HCT116 (cell line): ENCODE measurements at regions not wholly inside any gene's neighbourhood (a gene's known extent, or its start where the extent isn't known, plus 50 kb on each side); places are given as distances from the start of the nearest gene placed in this dataset.

Source experiments
- ATAC-seq: fragments of 200-7000 bp; cut with Tn5 transposase; 2 replicates; pipeline ENCODE4 v1.9.1; 2020; ENCODE audit warnings: mild to moderate bottlenecking, moderate library complexity
- BruUV-seq: library from RNA; stranded (reverse); fragments of 400-500 nt; replicated peaks from 2 replicates; lab custom pipeline; 2021; lab: Mats Ljungman, UMichigan
- CTCF ChIA-PET: fragments of 300-600 bp; sonication (Branson Sonifier 250); formaldehyde crosslinking; loops from one replicate; lab custom pipeline; 2021; ENCODE audit warnings: antibody characterized with exemption; lab: Charles Lee
- POLR2A ChIA-PET: fragments of 300-600, 350-600 bp; sonication (Branson Sonifier 250); formaldehyde crosslinking; loops from one replicate; lab custom pipeline; 2021; ENCODE audit warnings: antibody characterized with exemption; lab: Charles Lee
- RAD21 ChIA-PET, 2 experiments: fragments of 300-600 bp; sonication (Branson Sonifier 250); formaldehyde crosslinking; loops; one replicate each; lab custom pipeline; 2023; ENCODE audit warnings: low total read pairs in 2 of 2; ENCODE audit not compliant: uncharacterized antibody in 2 of 2, unreplicated experiment in 2 of 2, low non-redundant PET in 1 of 2; lab: Charles Lee
- DNase-seq: peaks from one replicate; pipeline ENCODE4 v3.0.0-alpha.2; 2010; ENCODE audit warnings: low read depth, low spot score
- H2AFZ ChIP-seq: fragments of 200-600 bp; shearing (Covaris generic), sonication (generic); 2 replicates; pipeline ENCODE4 v1.6.1; 2017; ENCODE audit warnings: low read depth, mixed run types, mixed read lengths, antibody characterized with exemption, low read length; ENCODE audit not compliant: poor library complexity, severe bottlenecking
- H3K27ac ChIP-seq: 2 replicates; pipeline ENCODE4 v1.5.1; 2012; ENCODE audit warnings: low read depth, low read length
- H3K27me3 ChIP-seq: fragments of 200-600 bp; sonication (generic); 2 replicates; pipeline ENCODE4 v1.6.1; 2016; ENCODE audit warnings: mixed run types, low read length, mixed read lengths; ENCODE audit not compliant: insufficient read depth
- H3K36me3 ChIP-seq, 2 experiments: fragments of 200-500 bp in 1 of 2; fragments of 200-600 bp in 1 of 2; sonication (Bioruptor generic) in 1 of 2; sonication (generic) in 1 of 2; 2 replicates each; pipeline versions ENCODE4 v1.5.1 to v1.6.1; 2014 to 2016; ENCODE audit warnings: low read length in 2 of 2, inconsistent platforms in 1 of 2, mixed read lengths in 1 of 2, mixed run types in 1 of 2; ENCODE audit not compliant: insufficient read depth in 2 of 2, control insufficient read depth in 1 of 2
- H3K4me1 ChIP-seq, 2 experiments: fragments of 200-600 bp in 1 of 2; sonication (generic) in 1 of 2; 2 replicates each; pipeline versions ENCODE4 v1.5.1 to v1.6.1; 2012 to 2017; ENCODE audit warnings: low read length in 2 of 2, inconsistent platforms in 1 of 2, mild to moderate bottlenecking in 1 of 2, mixed read lengths in 1 of 2, mixed run types in 1 of 2, moderate library complexity in 1 of 2; ENCODE audit not compliant: insufficient read depth in 2 of 2, control insufficient read depth in 1 of 2
- H3K4me2 ChIP-seq: fragments of 200-600 bp; sonication (generic); 2 replicates; pipeline ENCODE4 v1.6.1; 2017; ENCODE audit warnings: mixed run types, low read length, mixed read lengths
- H3K4me3 ChIP-seq, 2 experiments: fragments of 200-600 bp in 1 of 2; sonication (generic) in 1 of 2; replicated peaks in 1 of 2; 2 replicates each; pipeline ENCODE4 v1.5.1; 2011 to 2016; ENCODE audit warnings: low read length in 2 of 2, control low read depth in 1 of 2, low read depth in 1 of 2, mild to moderate bottlenecking in 1 of 2, mixed read lengths in 1 of 2, mixed run types in 1 of 2
- H3K79me2 ChIP-seq: fragments of 200-600 bp; sonication (generic); 2 replicates; pipeline ENCODE4 v1.6.1; 2017; ENCODE audit warnings: mild to moderate bottlenecking, mixed run types, low read length, moderate library complexity, mixed read lengths; ENCODE audit not compliant: insufficient read depth
- H3K9ac ChIP-seq: fragments of 200-600 bp; sonication (generic); 2 replicates; pipeline ENCODE4 v1.6.1; 2016; ENCODE audit warnings: low read length, mixed read lengths
- H3K9me2 ChIP-seq: fragments of 200-600 bp; sonication (generic), shearing (Covaris generic); 2 replicates; pipeline ENCODE4 v1.6.1; 2017; ENCODE audit warnings: mixed run types, mild to moderate bottlenecking, moderate library complexity; ENCODE audit not compliant: insufficient read depth
- H3K9me3 ChIP-seq, 2 experiments: fragments of 200-500 bp in 1 of 2; fragments of 200-600 bp in 1 of 2; sonication (Bioruptor generic) in 1 of 2; sonication (generic) in 1 of 2; 2 replicates each; pipeline ENCODE4 v1.6.1; 2014 to 2017; ENCODE audit warnings: low read length in 2 of 2, mixed read lengths in 2 of 2, inconsistent platforms in 1 of 2, low read depth in 1 of 2, mild to moderate bottlenecking in 1 of 2, mixed run types in 1 of 2, moderate library complexity in 1 of 2; ENCODE audit not compliant: control insufficient read depth in 1 of 2, insufficient read depth in 1 of 2
- H4K20me1 ChIP-seq: fragments of 200-600 bp; sonication (generic), shearing (Covaris generic); 2 replicates; pipeline ENCODE4 v1.6.1; 2017; ENCODE audit warnings: mixed run types, mild to moderate bottlenecking, moderate library complexity; ENCODE audit not compliant: insufficient read depth
- ATF3 ChIP-seq: IDR thresholded peaks from 2 replicates; pipeline ENCODE4 v1.6.1; 2012
- EGR1 ChIP-seq: IDR thresholded peaks from 2 replicates; pipeline ENCODE4 v1.6.1; 2012; ENCODE audit warnings: low read depth
- ELF1 ChIP-seq: IDR thresholded peaks from 2 replicates; pipeline ENCODE4 v1.6.1; 2012; ENCODE audit warnings: low read depth, borderline replicate concordance
- EZH2 ChIP-seq: fragments of 200-600 bp; sonication (generic); IDR thresholded peaks from 2 replicates; pipeline ENCODE4 v1.6.1; 2017; ENCODE audit warnings: antibody characterized with exemption, mixed run types
- FOSL1 ChIP-seq: IDR thresholded peaks from 2 replicates; pipeline ENCODE4 v1.6.1; 2012; ENCODE audit warnings: low read depth
- JUND ChIP-seq: IDR thresholded peaks from 2 replicates; pipeline ENCODE4 v1.6.1; 2012
- POLR2AphosphoS5 ChIP-seq: IDR thresholded peaks from 2 replicates; pipeline ENCODE4 v1.6.1; 2011; ENCODE audit warnings: mild to moderate bottlenecking, low read depth, low read length, moderate library complexity
- REST ChIP-seq: IDR thresholded peaks from 2 replicates; pipeline ENCODE4 v1.6.1; 2012; ENCODE audit warnings: low read depth
- SIN3A ChIP-seq: IDR thresholded peaks from 2 replicates; pipeline ENCODE4 v1.6.1; 2012; ENCODE audit warnings: low read depth
- YY1 ChIP-seq: IDR thresholded peaks from 2 replicates; pipeline ENCODE4 v1.6.1; 2011; ENCODE audit warnings: low read length, low read depth, moderate library complexity, mild to moderate bottlenecking; ENCODE audit not compliant: insufficient replicate concordance; ENCODE audit errors: extremely low read depth
- ZBTB33 ChIP-seq: IDR thresholded peaks from 2 replicates; pipeline ENCODE4 v1.6.1; 2011; ENCODE audit warnings: mild to moderate bottlenecking, low read length, moderate library complexity; ENCODE audit not compliant: insufficient replicate concordance; ENCODE audit errors: extremely low read depth
- ZNF274 ChIP-seq: fragments of 200-500 bp; sonication (Bioruptor generic); IDR thresholded peaks from 2 replicates; pipeline ENCODE4 v1.6.1; 2014; ENCODE audit warnings: mild to moderate bottlenecking, low read depth, low read length, inconsistent platforms
- intact Hi-C: fragments of 100-400 bp; cut with micrococcal nuclease; formaldehyde crosslinking; loops from 2 replicates; pipeline ENCODE4 v1.10.0; 2022

- no peak overlapping the region for H3K4me2 ChIP-seq
- ChIA-PET CTCF (no interaction called here), RAD21 (no interaction called here), POLR2A (no interaction called here)
- H3K79me2 ChIP-seq: no peaks in the 10 kb centered on the region
- TF ChIP-seq REST (no peak), YY1 (no peak), JUND (no peak), FOSL1 (no peak), ATF3 (no peak), SIN3A (no peak), ZNF274 (no peak), ZBTB33 (no peak), ELF1 (no peak), EZH2 (no peak), EGR1 (no peak), POLR2AphosphoS5 (no peak)
- no peak overlapping the region for H3K9ac ChIP-seq
- ATAC-seq (no peak), DNase-seq (no peak)
- H3K27ac ChIP-seq: no peak overlapping the region
- no peak overlapping the region for H3K4me3 ChIP-seq
- H4K20me1 ChIP-seq: no peaks in the 10 kb centered on the region
- no peaks in the 10 kb centered on the region for H3K4me1 ChIP-seq
- no peak overlapping the region for H2AFZ ChIP-seq
- intact Hi-C loops: no loop called here
- no peaks in the 10 kb centered on the region for H3K9me2 ChIP-seq
- no peaks in the 10 kb centered on the region for H3K27me3 ChIP-seq
- BruUV-seq: no TSS peak
- no peaks in the 10 kb centered on the region for H3K9me3 ChIP-seq
- H3K36me3 ChIP-seq: no peaks in the 10 kb centered on the region
These were observed 145.0 kb upstream of the ZBTB20 start for GRCh38 chr3:115292131-115292530.
